Endothelial cell (in vitro differentiated cells): ENCODE measurements at regions not wholly inside any gene's neighbourhood (a gene's known extent, or its start where the extent isn't known, plus 50 kb on each side); places are given as distances from the start of the nearest gene placed in this dataset.

Experiments
- DNase-seq: peaks from one replicate; pipeline ENCODE4 v3.0.0; 2021; ENCODE audit warnings: low spot score
- H3K27ac Mint-ChIP-seq: one replicate; pipeline ENCODE4 v1.8.0; 2021; ENCODE audit warnings: mixed read lengths, inconsistent platforms; ENCODE audit not compliant: unreplicated experiment
- H3K27me3 Mint-ChIP-seq: one replicate; pipeline ENCODE4 v1.8.0; 2021; ENCODE audit warnings: mild to moderate bottlenecking, moderate library complexity, mixed read lengths, inconsistent platforms; ENCODE audit not compliant: unreplicated experiment
- H3K36me3 Mint-ChIP-seq: one replicate; pipeline ENCODE4 v1.8.0; 2021; ENCODE audit warnings: mild to moderate bottlenecking, low read depth, mixed read lengths, inconsistent platforms; ENCODE audit not compliant: unreplicated experiment
- H3K4me1 Mint-ChIP-seq: one replicate; pipeline ENCODE4 v1.8.0; 2021; ENCODE audit warnings: mild to moderate bottlenecking, mixed read lengths, inconsistent platforms; ENCODE audit not compliant: unreplicated experiment
- H3K4me3 Mint-ChIP-seq: one replicate; pipeline ENCODE4 v1.8.0; 2021; ENCODE audit warnings: mild to moderate bottlenecking, mixed read lengths, inconsistent platforms; ENCODE audit not compliant: unreplicated experiment
- H3K9me3 Mint-ChIP-seq: one replicate; pipeline ENCODE4 v1.8.0; 2021; ENCODE audit warnings: mixed read lengths, inconsistent platforms; ENCODE audit not compliant: unreplicated experiment
- CTCF ChIP-seq: fragments of 200-600 bp; sonication (generic); IDR thresholded peaks from one replicate; pipeline ENCODE4 v1.5.0; 2021; ENCODE audit warnings: antibody characterized with exemption; ENCODE audit not compliant: unreplicated experiment

- DNase-seq: no peak
- Mint-ChIP-seq H3K4me1 (no peaks in the 10 kb centered on the region), H3K27me3 (no peaks in the 10 kb centered on the region), H3K36me3 (no peaks in the 10 kb centered on the region), H3K9me3 (no peaks in the 10 kb centered on the region), H3K4me3 (no peak overlapping the region), H3K27ac (no peak overlapping the region)
- TF ChIP-seq CTCF: no peak
Measured at GRCh38 chr3:111414531-111414930, 127.5 kb upstream of the CD96 start.

- TF ChIP-seq CTCF: no peak
- DNase-seq: no peak
- H3K27ac Mint-ChIP-seq: no peak overlapping the region
- no peaks in the 10 kb centered on the region for H3K4me1 Mint-ChIP-seq
- H3K4me3 Mint-ChIP-seq: no peak overlapping the region
- no peaks in the 10 kb centered on the region for H3K36me3 Mint-ChIP-seq
- no peaks in the 10 kb centered on the region for H3K27me3 Mint-ChIP-seq
- H3K9me3 Mint-ChIP-seq: no peaks in the 10 kb centered on the region
Measured at GRCh38 chr3:111415018-111415417, 127.0 kb upstream of the CD96 start.

GRCh38 chr3:111418391-111418790 lies 123.6 kb upstream of the CD96 start:
- no peak for TF ChIP-seq CTCF
- Mint-ChIP-seq H3K36me3 (no peaks in the 10 kb centered on the region), H3K27ac (no peak overlapping the region), H3K4me3 (no peak overlapping the region), H3K27me3 (no peaks in the 10 kb centered on the region), H3K4me1 (no peaks in the 10 kb centered on the region), H3K9me3 (no peaks in the 10 kb centered on the region)
- DNase-seq: no peak

- Mint-ChIP-seq H3K27ac (no peak overlapping the region), H3K36me3 (no peaks in the 10 kb centered on the region), H3K4me3 (no peak overlapping the region), H3K9me3 (no peaks in the 10 kb centered on the region), H3K27me3 (no peaks in the 10 kb centered on the region), H3K4me1 (no peaks in the 10 kb centered on the region)
- TF ChIP-seq CTCF: no peak
- DNase-seq: no peak
Measured at GRCh38 chr3:111428301-111428700, 113.7 kb upstream of the CD96 start.

GRCh38 chr3:111434941-111435622 lies 106.9 kb upstream of the CD96 start:
- Mint-ChIP-seq H3K9me3 (no peaks in the 10 kb centered on the region), H3K4me3 (no peak overlapping the region), H3K27me3 (no peaks in the 10 kb centered on the region), H3K27ac (no peak overlapping the region), H3K4me1 (no peaks in the 10 kb centered on the region), H3K36me3 (no peaks in the 10 kb centered on the region)
- DNase-seq: no peak
- TF ChIP-seq CTCF: no peak
